Activated CD8-positive, alpha-beta memory T cell treated with anti-CD3 and anti-CD28 coated beads, Interleukin-2, amount 50 U/mL, for 48 hours (primary cell): ENCODE measurements at regions not wholly inside any gene's neighbourhood (a gene's known extent, or its start where the extent isn't known, plus 50 kb on each side); places are given as distances from the start of the nearest gene placed in this dataset.

Experiments used
- DNase-seq: peaks from one replicate; pipeline ENCODE4 v3.0.0-alpha.2; 2020

GRCh38 chr4:13024147-13025105 is 459.7 kb downstream of the RAB28 start:
- DNase-seq, result no peak

- DNase-seq, result no peak
Measured at GRCh38 chr4:13007802-13008470, 476.2 kb downstream of the RAB28 start.

DNA sequence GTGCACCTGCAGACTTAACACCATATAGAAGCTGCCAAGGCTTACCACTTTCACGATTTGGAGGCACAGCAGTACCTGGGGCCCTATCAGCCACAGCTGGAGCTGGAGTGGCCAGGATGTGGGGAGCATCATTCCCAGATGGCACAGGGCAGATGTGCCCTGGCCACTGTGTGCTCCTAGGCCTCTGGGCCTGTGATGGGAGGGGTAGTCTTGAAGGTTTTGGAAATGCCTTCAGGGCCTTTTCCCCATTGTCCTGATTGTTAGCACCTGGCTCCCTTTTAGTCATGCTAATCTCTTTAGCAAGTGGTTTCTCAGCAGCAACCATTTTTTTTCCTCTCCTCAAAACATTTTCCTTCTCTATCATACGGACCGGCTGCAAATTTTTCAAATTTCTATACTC is 490.2 kb downstream of the RAB28 start:
- DNase-seq, result no peak

- DNase-seq, result no peak
Measured at GRCh38 chr4:12987284-12987683, 496.9 kb downstream of the RAB28 start.

- DNase-seq, result no peak
Measured at GRCh38 chr4:12979797-12980196, 504.3 kb downstream of the RAB28 start.

- DNase-seq, result no peak
Measured at GRCh38 chr4:12978310-12978709, 505.8 kb downstream of the RAB28 start.

- no peak for DNase-seq
Measured at GRCh38 chr4:12975511-12975910, 508.6 kb downstream of the RAB28 start.

- no peak for DNase-seq
Measured at GRCh38 chr4:12973522-12973921, 510.6 kb downstream of the RAB28 start.

DNA sequence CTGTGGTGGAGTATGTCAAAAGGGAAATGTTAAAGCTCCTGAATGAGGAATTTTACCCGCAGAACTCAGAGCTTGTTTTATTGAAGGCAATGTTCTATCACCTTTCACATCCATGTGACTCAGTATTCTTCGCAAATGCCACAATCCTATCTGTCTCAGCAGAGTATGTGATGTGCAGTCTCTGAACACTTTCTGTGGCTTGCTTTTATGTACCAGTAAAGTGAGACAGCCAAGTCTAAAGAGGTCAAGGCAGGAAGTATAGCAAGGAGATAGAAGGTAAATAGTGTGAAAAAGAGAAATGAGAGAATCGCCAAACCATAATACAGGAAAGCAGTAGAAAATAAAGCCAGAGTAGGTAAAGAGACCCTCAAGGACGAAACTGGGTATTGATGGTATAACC is 515.8 kb downstream of the RAB28 start:
- no peak for DNase-seq

GRCh38 chr4:12966726-12967125 is 517.4 kb downstream of the RAB28 start:
- no peak for DNase-seq

- DNase-seq, result no peak
Measured at GRCh38 chr4:12965334-12965733, 518.8 kb downstream of the RAB28 start.

- no peak for DNase-seq
Measured at GRCh38 chr4:12963912-12964311, 520.2 kb downstream of the RAB28 start.

DNA sequence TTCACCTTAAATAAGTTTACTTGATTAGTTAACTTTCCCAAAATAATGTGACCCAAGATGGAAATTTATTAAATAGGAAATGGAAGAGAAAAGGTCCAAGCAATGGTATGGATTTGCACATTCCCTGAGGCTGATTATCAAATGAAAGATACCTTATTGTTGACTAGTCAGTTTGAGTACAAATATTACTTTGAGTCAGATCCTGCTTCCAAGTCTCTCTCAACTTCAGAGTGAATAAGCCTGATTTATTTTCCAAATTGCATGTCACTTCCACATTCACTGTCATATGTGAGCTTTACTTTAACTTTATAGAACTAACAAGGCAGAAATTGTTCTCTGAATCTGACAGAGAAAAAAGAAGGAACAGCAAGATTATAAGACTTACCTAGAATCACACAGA is 520.8 kb downstream of the RAB28 start:
- DNase-seq, result no peak

DNA sequence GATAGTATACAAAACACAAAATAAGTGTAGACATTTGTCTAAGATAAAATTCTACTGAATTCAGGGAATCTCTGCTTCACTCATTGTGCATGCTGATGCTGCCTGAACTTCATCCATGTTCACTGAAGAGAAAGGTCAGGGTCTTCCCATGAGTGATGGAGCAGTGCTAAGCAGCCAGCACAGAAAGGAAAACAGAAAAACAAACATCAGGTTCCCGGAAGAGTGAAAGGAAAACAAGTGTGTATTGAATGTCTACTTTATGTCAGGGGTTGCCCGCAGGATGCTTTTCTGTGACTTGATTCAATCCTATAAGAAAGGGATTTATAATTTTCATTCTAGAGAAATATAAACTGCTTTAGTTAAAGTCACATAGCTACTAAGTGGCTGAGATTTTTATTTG is 522.4 kb downstream of the RAB28 start:
- no peak for DNase-seq

GRCh38 chr4:12958436-12958835 is 525.7 kb downstream of the RAB28 start:
- no peak for DNase-seq

GRCh38 chr4:12957108-12957507 is 527.0 kb downstream of the RAB28 start:
- DNase-seq, result no peak

DNA sequence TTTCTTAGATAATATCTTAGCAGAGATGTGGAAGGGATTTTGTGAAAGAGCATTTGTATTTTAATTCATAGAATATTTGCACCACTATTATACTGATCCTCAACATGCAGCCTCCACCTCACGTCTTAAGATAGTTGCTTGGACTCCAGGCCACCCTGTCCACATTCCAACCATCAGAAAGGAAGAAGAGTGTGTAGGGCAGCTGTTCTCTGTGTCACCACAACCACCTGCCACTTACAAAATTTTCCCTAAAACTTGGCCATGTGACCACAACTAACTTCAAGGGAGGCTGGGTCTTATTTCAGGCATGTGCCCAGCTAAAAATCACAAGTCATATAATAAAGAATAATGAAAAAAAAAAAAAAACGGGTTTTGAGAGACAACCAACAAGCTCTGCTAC is 528.1 kb downstream of the RAB28 start:
- no peak for DNase-seq

DNA sequence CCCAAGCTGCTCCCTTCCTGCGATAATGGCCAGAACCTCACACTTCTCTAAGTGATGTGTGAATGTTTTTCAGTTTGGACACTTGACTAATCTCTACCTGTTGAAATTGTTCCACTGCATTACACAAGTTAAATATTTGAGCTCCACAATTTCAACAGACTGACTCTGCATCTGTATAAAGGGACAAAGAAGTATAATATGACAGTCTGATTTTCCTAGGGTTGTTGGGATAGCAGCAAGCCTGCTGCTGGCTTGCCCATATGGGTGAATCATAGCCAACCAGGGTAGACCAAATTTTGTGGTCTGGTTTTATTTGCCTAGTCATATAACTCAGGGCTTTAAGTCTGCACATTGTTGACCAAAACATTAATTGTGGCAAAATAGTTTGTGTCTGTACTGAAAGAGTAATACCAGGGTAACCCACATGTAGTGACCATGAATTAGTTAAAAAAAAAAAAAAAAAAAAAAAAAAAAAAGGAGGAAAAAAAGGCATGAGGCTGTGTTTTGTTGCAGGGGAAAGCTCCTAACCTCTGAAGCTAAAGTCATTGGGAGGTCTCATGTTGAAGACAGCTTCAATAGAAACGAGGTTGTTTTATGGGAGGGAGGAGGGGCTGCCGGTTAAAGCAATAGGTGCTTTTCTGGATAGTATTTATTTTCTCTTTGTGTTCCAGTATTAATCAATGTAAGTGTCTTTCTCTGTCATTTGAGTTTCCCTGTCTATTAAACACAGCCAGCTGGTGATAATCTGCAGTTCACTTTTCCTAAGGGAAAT is 534.2 kb downstream of the RAB28 start:
- DNase-seq, result no peak

GRCh38 chr4:12943069-12943468 is 541.1 kb downstream of the RAB28 start:
- DNase-seq, result no peak

- no peak for DNase-seq
Measured at GRCh38 chr4:12933760-12934221, 550.3 kb downstream of the RAB28 start.

DNA sequence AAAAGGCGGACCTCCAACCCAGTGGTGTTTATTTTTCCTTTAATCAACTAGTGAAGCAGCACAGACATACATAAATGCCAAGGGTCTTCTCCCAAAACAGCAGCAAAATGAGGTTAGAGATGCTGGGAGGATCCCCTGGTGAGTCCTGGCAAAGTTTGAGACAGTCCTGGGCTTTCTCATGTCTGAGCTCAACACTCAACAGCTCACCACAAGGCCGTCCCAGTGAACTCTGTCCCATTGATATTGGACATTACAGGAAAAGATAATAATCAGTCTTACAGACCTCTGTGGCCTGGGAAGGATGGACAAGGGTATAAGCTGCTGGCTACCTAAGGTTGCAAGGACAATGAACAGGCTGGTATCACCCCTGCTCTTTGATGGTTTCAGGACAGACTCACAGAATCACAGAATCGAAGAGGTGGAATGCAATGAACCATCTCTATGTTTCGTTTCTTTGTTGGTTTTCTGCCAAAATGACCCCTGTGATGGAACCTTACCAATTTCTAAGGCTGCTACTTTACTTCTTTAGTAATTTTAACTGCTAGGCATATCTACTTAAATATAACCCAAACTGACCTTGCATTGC is 551.8 kb downstream of the RAB28 start:
- no peak for DNase-seq

DNA sequence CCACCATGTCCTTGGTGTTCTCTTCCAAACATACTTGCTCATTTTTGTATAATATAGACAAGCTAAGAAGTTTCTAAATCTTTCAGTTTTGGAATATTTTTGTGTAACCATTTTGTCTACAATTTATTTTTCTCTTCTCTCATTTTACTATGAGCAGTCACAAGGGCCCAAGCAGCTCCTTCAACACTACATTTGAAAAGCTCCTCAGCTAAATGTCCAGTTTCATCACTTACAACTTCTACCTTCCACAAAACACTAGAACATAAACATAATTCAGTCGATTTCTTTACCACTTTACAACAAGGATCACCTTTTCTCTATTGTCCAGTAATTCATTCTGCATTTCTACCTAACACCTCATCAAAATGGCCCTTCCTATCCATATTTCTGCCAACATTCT is 554.4 kb downstream of the RAB28 start:
- DNase-seq, result no peak

GRCh38 chr4:12928751-12929150 is 555.4 kb downstream of the RAB28 start:
- DNase-seq, result no peak
